Right cardiac atrium (tissue), 5 donors: ENCODE measurements at regions not wholly inside any gene's neighbourhood (a gene's known extent, or its start where the extent isn't known, plus 50 kb on each side); places are given as distances from the start of the nearest gene placed in this dataset.
"Not testable (repeated sequence)": the region's sequence is repeated elsewhere in the genome, so short reads cannot be mapped to it uniquely, and the experiment has no call there.

Experiments used
- ATAC-seq, 2 donors: fragments of 200-7000 bp; cut with Tn5 transposase; one replicate each; pipeline versions ENCODE4 v1.8.0 to v1.9.1; 2020; ENCODE audit warnings: moderate library complexity in 2 of 2, mild to moderate bottlenecking in 1 of 2
- DNase-seq, 3 donors: peaks; one replicate each; pipeline ENCODE4 v3.0.0-alpha.2; 2020
- H3K27ac ChIP-seq: one replicate; pipeline ENCODE4 v1.5.1; 2013; ENCODE audit warnings: mild to moderate bottlenecking, low read length, control low read depth, moderate library complexity
- H3K27me3 ChIP-seq: one replicate; pipeline ENCODE4 v1.6.1; 2013; ENCODE audit not compliant: control insufficient read depth, insufficient read depth
- H3K4me1 ChIP-seq: one replicate; pipeline ENCODE4 v1.6.1; 2013; ENCODE audit warnings: low read length; ENCODE audit not compliant: control insufficient read depth, insufficient read depth
- H3K4me3 ChIP-seq: one replicate; pipeline ENCODE4 v1.5.1; 2013; ENCODE audit warnings: low read length, control low read depth
- H3K9me3 ChIP-seq: one replicate; pipeline ENCODE4 v1.6.1; 2013; ENCODE audit warnings: low read length; ENCODE audit not compliant: control insufficient read depth
- WGBS: extraction: QIAGEN DNeasy Blood & Tissue Kit; methylation state at CpG from one replicate; pipeline ENCODE4 v1.1.7; 2013; 5-methylcytosine and 5-hydroxymethylcytosine counted together
- intact Hi-C, 4 donors: fragments of 100-400 bp; cut with DNase I; formaldehyde crosslinking; loops; one replicate each; pipeline versions ENCODE4 v1.11.0 to v1.14.0; 2022 to 2023
- donor health status: healthy with polysubstance abuse.
- donor health status: DM: no; HTN: yes; CAD: no.
- donor health status: DM: no; HTN: no; CAD: no.
- donor health status: DM: no; HTN: yes; CAD: no; lungs with severe emphysema.
- donor health status: DM: yes; HTN: yes; CAD: no.

GRCh38 chr1:148285946-148286345 is 133.9 kb upstream of the NBPF11 start:
- DNase-seq, intact Hi-C loops, H3K4me1 ChIP-seq, H3K27me3 ChIP-seq, H3K4me3 ChIP-seq, H3K27ac ChIP-seq, ATAC-seq, H3K9me3 ChIP-seq: not testable (repeated sequence)
- 50% methylated on average over 2 of the region's 2 CpGs for WGBS

DNA sequence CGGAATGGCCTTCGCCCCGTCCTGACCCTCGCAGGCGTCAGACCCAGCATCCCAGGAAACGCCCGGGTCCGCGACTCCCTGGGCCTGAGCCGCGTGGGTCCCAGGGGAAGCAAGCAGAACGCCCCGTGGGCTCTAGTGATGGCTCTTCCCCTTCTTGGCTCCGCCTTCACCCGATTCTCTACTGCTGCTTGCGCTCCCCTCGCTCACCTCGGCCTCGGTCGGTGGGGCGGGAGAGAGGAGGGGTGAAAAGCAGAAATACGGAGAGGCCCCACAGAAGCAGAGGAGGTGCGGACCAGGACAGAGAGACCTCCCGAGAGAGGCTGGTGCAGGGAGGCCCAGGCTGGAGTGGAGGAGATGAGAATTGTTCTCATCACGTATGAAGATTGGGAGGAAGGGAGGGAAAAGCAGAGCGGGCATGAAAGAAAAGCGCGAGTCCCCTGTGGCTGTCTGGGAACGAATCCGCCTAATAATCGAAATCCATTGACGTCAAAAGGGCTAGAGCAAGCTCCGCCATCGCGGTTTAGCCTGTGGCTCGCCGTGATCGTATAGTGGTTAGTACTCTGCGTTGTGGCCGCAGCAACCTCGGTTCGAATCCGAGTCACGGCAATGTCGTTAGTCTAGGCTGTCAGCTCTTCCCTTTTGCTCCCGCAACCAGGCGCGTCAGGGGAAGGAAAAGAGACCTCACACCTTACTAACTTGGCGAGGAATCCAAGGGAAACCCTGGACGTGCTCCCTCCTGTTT is 128.9 kb upstream of the NBPF11 start:
- DNase-seq, H3K4me1 ChIP-seq, H3K27ac ChIP-seq, H3K27me3 ChIP-seq, H3K9me3 ChIP-seq, intact Hi-C loops: not testable (repeated sequence)
- H3K4me3 ChIP-seq: peak overlapping the region; percentile 68
- ATAC-seq: peak; percentile 88 to 93
- WGBS: no CpG with 5 or more reads among the region's 50 CpGs

- intact Hi-C loops, H3K4me3 ChIP-seq, H3K27me3 ChIP-seq, DNase-seq, H3K9me3 ChIP-seq, H3K27ac ChIP-seq, H3K4me1 ChIP-seq, ATAC-seq: not testable (repeated sequence)
- WGBS: 74% methylated on average over 5 of the region's 5 CpGs
Measured at GRCh38 chr1:148279002-148279542, 127.0 kb upstream of the NBPF11 start.

- H3K4me1 ChIP-seq, H3K27ac ChIP-seq, DNase-seq, intact Hi-C loops, ATAC-seq, H3K9me3 ChIP-seq, H3K4me3 ChIP-seq, H3K27me3 ChIP-seq: not testable (repeated sequence)
- WGBS: 51% methylated on average over 2 of the region's 2 CpGs
Measured at GRCh38 chr1:148277865-148278279, 125.8 kb upstream of the NBPF11 start.

DNA sequence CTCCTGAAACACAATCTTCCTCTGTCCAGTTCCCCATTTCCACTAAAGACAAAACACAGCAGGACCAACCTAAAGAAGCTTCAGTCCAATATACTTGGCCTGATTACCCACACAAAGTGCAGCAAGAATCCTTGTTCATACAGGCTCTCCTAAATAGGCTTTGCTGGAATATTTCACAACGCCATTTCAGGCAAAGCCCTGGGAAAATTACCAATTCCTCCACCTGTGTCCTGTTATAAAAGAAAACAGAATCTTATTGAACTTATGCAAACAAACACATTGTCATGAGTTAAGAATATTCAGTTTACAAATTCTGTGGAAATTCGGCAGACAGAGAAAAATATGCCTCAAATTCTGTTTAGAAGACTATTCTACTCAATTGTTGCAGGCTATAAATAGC is 115.0 kb upstream of the NBPF11 start:
- DNase-seq, intact Hi-C loops, H3K4me1 ChIP-seq, H3K4me3 ChIP-seq, H3K27ac ChIP-seq, H3K27me3 ChIP-seq, H3K9me3 ChIP-seq, ATAC-seq: not testable (repeated sequence)
- 87% methylated on average over 2 of the region's 2 CpGs for WGBS

DNA sequence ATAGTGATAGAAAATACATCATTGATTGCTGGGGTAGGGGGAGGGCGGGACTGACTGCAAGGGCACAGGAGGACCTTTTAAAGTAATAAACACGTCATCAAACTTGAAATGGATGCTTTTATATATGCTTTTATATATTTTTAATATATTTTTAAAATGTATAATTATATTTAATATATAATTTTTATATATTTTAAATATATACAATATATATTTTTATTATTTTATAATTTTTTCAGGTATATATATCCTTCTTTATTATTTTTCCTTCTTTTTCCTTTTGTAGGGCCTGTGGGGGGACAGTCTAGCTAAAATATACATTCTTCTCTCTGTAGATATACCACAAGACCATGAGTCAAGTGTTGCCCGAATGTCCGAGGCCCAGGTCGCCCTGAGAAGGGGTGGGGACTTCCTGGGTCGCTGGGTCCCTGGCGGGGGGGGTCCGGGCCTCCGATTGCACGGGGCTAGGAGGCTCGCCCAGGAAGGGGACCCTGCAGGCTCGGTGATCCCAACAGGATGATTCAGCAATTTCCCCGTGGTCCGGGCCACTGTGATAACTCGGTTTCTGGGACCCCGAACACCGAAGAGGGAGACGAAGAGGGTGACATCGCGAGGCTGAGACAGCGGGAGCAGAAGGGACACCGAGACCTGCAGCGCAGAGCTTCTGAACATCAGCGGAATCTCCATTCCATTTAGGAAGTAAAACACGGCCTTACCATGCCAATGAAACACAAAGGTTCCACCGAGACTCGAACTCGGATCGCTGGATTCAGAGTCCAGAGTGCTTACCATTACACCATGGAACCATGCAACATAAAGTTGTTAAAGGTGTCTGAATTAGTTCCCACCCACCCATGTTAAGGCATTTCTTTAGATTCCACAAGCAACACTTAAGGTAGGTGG is 112.5 kb upstream of the NBPF11 start:
- no peak overlapping the region for H3K4me3 ChIP-seq
- 40% methylated on average over 29 of the region's 29 CpGs for WGBS
- no peaks in the 10 kb centered on the region for H3K9me3 ChIP-seq
- ATAC-seq (peak in 1 of 2 donors; percentile 15), DNase-seq (peak; percentile 19 to 48 (median 27))
- H3K27me3 ChIP-seq: no peaks in the 10 kb centered on the region
- no peak overlapping the region for H3K27ac ChIP-seq
- intact Hi-C loops: no loop called here
- no peaks in the 10 kb centered on the region for H3K4me1 ChIP-seq

DNA sequence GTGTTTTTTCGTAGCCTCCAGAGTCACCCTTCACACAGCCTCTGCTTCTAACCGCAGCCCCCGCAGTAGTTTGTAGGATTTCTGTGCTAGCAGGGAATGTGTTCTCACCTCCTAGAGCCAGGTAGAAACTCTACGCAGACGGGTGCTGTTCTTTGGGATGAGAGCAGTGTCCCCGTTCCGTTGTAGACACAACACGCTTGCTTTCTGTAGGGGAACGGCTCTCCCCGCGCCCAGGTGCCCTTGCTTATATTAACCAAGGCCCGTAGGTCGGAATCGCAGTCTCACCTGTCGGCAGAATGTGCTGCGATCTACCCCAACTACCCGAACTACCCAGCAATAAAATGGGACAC is 111.8 kb upstream of the NBPF11 start:
- H3K27ac ChIP-seq: no peak overlapping the region
- no peaks in the 10 kb centered on the region for H3K9me3 ChIP-seq
- H3K4me1 ChIP-seq: no peaks in the 10 kb centered on the region
- 6% methylated on average over 17 of the region's 17 CpGs for WGBS
- peak in 1 of 2 donors; percentile 33 for ATAC-seq
- H3K27me3 ChIP-seq: no peaks in the 10 kb centered on the region
- peak in 1 of 3 donors; percentile 37 for DNase-seq
- H3K4me3 ChIP-seq: peak overlapping the region; percentile 85
- intact Hi-C loops: no loop called here

GRCh38 chr1:148263128-148263905 is 111.2 kb upstream of the NBPF11 start:
- Histone ChIP-seq H3K4me1 (no peaks in the 10 kb centered on the region), H3K27ac (no peak overlapping the region), H3K27me3 (no peaks in the 10 kb centered on the region), H3K4me3 (peak overlapping the region; percentile 85), H3K9me3 (no peaks in the 10 kb centered on the region)
- peak; percentile 46 to 82 (median 73) for DNase-seq
- peak; percentile 79 to 90 for ATAC-seq
- under 1% methylated on average over 43 of the region's 43 CpGs for WGBS
- intact Hi-C loops: no loop called here

GRCh38 chr1:148261684-148262083 is 109.6 kb upstream of the NBPF11 start:
- WGBS: 70% methylated on average over 3 of the region's 3 CpGs
- H3K27me3 ChIP-seq, H3K4me3 ChIP-seq, H3K27ac ChIP-seq, intact Hi-C loops, DNase-seq, H3K9me3 ChIP-seq, H3K4me1 ChIP-seq, ATAC-seq: not testable (repeated sequence)

DNA sequence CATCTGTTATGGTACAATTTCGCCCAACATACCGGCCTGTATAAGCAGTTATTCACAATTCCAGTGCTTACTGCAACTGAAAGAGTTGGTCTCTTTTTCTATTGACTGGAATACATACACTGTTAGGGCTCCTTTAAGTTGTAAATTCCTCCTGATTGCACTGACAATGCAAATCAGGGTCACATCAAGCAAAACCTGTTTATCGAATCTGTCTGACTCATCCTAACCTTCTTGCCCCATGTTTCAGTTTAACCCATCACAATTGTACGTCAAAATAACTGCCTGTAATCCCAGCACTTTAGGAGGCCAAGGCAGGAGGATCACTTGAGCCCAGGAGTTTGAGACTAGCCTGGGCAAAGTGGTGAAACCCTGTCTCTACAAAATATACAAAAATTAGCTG is 105.8 kb upstream of the NBPF11 start:
- H3K27me3 ChIP-seq, intact Hi-C loops, H3K27ac ChIP-seq, H3K4me3 ChIP-seq, H3K4me1 ChIP-seq, ATAC-seq, DNase-seq, H3K9me3 ChIP-seq: not testable (repeated sequence)
- WGBS: 72% methylated on average over 4 of the region's 4 CpGs
